HT-29 (cell line): ENCODE measurements at regions not wholly inside any gene's neighbourhood (a gene's known extent, or its start where the extent isn't known, plus 50 kb on each side); places are given as distances from the start of the nearest gene placed in this dataset.
"Not testable (repeated sequence)": the region's sequence is repeated elsewhere in the genome, so short reads cannot be mapped to it uniquely, and the experiment has no call there.

ENCODE experiments used
- DNase-seq: peaks from one replicate; pipeline ENCODE4 v3.0.0-alpha.2; 2015; ENCODE audit warnings: low spot score

DNA sequence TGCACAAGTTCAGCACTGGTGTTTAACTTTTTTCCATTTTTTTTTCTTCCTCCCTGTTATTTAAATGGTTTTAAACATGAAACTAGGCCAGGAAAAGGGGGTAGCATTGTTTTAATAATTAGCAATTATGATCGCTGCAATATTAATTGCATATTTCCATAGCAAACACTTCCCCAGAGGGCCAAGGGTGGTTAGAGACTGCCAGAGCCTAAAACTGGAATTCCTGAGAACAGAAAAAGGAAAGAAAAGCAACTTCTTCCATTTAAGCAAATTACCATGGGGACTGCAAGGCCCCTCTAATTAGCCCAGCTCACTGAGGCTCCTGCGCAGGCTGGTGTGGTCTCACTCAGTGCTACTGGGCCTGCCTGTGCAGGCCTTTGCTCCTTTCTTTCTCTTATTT, 201.5 kb downstream of the SMAD2 start:
- no peak for DNase-seq

DNA sequence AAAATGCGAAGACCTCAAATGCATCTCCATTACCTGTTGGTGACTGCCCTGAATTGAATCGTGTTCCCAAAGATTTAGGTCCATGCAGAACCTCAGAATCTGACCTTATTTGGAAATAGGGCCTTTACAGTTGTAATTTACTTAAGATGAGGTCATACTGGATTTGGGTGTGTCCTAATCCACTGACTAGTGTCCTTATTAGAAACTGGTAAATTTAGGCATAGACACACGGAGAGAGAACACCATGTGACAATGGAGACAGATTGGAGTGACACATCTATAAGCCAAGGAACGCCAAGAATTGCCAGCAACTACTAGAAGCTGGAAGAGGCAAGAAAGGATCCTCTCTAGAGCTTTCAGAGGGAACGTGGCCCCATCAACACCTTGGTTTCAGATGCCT, 203.1 kb downstream of the SMAD2 start:
- no peak for DNase-seq

- DNase-seq = no peak
These were observed 203.9 kb downstream of the SMAD2 start for GRCh38 chr18:47726550-47726949.

DNA sequence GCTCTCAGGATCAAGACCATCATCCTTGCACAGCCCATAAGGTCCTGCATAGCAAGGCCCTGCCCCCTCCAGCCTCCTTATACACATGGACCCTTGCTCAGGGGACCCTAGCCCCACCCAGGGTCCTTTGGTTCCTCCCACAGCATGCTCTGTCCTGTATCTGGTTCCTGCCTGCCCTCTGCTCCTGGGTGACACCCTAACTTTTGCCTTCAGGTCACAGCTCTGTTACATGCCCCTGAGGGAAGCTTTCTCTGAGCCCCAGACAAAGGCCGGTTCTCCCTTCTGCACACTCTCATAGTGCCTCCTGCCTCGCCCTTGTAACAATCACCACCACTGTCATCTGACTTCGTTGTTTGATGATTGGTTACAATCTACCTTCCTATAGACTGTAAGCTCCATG, 204.8 kb downstream of the SMAD2 start:
- no peak for DNase-seq

DNA sequence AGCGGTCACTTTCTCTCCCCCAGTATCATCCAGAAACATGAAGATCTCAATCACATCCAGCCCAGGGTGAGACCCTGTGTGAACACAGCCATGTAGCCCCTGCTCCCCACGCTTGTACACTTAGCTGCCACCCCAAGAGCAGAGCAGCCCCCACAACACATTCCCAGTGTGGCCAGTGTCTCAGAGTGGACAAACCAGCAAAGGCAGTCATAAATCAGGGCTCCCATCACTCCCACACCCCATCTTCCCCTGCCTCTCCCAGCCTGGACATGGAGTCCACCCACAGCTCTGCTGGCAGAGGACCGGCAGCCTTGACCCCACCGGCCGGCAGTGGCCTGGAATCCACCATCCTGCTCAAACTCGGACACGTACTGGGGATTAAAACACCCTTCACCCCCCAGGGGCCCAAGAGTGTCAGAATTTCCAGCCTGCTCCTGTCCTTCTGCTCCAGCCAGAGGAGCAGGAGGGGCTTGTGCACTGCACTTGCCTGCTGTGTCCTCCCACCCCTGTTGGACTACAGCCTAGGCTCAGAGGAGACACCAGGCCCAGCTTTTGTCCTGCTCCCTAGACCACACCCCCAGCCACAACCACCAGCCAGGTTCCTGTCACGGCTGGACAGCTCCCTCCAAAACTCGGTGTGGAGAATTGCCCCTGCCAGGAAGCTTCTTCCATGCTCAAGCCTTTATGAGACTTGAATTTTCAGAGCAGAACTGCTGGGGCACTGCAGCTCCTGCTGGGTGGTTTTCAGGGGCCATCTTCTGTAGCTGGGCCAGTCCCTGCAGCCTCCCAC, 206.1 kb downstream of the SMAD2 start:
- DNase-seq = no peak

DNA sequence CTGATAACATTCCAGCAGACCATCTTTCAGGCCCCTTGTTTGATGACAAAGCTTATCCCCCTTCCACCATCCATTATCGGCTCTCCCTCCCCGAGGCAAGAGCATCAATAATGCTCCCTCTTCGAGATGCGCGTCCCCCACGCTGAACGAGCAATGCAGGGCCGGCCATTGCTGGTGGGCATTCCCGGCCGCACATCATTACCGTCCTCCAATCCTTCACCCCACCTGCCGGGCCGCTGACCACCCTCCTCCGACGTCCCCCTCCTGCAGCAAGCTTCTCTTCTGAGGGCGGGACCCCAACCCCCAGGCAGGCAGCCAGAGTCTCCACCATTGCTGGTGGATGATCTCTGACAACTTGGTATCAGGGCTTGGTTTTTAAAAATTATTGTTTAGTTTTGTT, 208.6 kb downstream of the SMAD2 start:
- no peak for DNase-seq

- DNase-seq = no peak
These were observed 209.7 kb downstream of the SMAD2 start for GRCh38 chr18:47720741-47721140.

DNA sequence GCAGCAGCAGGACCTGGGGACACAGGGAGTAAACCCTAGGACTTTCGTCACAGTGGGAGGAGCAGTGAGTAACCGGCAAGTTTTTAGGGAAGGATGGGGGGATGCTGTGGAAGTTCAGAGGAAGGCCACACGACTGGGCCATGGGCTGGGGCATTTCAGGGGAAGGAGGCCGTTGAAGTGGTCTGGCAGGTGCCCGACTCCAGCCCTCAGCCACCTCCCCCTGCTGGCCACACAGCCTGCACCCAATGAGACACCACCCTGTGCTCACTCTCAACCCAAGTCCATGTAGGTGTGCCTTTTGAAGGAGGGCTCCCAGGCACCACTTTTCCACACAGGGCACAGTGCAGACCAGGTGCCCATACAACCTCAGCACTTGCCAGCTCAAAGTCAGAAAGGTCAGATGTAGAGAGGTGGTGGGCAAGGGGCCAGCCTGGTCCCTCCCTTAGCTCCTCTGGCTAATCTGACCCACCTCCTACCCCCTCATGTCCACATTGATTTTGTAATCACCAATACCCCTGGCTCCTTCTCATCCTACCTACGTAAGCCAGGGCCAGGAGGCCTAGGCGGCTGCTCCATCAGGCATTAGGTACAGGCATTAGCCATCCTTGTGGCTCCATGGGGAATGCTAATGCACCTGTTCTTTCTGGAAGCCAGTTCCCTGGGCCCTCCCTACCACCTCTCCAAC, 211.2 kb downstream of the SMAD2 start:
- DNase-seq = no peak

DNA sequence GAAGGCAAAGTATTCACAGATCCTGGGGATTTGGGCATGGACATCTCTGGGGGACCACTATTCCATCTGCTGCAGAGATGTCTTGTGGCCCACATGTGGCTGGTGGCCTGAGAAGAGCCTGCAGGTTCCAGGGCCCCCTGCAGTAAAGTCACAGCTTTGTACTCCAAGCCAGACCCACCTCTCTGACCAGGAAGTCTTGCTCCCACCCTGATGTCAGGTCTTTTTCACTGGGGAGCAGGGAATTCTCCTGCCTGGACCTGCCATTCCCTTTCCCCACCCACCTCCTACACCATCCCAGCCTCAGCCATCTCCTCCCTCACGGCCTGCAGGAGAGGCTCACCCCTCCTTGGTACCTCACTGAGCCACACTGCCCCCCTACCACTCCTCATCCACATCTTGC, 211.8 kb downstream of the SMAD2 start:
- no peak for DNase-seq

GRCh38 chr18:47717257-47717656, 213.2 kb downstream of the SMAD2 start:
- no peak for DNase-seq

DNA sequence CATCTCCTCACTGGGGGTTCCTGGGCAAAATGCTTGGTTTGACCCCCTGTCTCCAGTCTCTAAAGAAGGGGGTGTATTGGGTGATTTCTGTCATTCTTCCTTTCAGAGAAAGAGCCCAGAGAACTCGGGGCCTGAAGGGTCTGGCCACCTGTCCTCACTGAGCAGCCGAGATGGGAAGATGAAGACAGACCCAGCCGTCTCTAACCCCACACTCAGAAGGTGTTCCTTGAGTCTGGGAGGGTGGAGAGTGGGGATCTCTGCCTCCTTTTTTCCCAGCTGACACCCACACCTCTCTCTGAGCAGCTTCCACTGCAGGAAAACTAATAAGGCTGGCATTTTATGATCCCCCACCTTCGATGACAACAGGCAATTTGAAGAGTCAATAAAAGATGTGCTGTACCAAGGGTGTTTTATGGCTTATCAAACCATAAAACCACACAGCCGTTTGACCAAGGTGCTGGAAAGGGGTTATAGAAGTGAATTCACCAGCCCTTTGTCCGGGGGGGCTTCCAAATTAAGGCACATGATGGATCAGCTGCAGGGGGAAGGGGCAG, 213.8 kb downstream of the SMAD2 start:
- DNase-seq = no peak

- DNase-seq = no peak
These were observed 220.0 kb downstream of the SMAD2 start for GRCh38 chr18:47710451-47710850.

DNA sequence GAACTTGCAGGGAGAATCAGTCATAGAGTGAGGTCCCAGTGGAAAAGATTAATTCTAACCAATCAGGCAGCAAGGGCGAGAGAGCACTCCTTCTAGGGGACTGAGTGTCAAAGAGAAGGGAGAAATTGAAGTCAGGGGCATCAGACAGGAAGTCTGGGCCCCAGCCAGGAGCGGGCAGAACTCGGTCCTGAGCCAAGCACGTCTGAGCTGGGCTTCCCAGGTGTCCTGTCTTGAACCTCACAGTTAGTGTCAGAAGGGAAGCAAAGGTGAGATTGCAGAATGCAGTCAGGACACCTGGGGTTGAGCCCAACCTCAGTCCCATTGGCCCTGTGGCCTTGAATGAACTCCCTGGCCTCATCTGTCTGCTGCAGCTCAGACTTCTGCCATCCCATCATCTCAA, 220.9 kb downstream of the SMAD2 start:
- DNase-seq = no peak

- DNase-seq = no peak
These were observed 222.3 kb downstream of the SMAD2 start for GRCh38 chr18:47708206-47708605.

DNA sequence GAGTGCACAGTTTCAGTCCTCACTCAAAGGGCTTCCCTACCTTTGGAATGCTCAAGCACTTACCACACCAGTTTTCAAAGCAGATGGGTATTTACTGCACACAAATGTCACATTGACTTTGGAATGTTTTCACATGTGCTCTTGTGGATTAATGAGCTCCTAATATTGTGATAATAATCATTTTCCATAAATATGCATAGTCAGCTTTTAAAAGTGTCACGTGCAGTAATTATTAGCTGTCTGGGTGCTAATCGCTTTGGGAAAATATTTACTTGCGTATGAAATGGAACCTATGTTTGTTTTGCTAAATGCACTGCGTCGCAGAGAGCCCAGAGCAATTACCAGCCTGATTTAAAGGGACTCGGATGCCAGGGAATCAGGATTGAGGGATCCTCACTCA, 229.3 kb downstream of the SMAD2 start:
- no peak for DNase-seq

GRCh38 chr18:47696870-47697269, 233.6 kb downstream of the SMAD2 start:
- DNase-seq = no peak

- no peak for DNase-seq
These were observed 238.8 kb downstream of the SMAD2 start for GRCh38 chr18:47691611-47692010.

DNA sequence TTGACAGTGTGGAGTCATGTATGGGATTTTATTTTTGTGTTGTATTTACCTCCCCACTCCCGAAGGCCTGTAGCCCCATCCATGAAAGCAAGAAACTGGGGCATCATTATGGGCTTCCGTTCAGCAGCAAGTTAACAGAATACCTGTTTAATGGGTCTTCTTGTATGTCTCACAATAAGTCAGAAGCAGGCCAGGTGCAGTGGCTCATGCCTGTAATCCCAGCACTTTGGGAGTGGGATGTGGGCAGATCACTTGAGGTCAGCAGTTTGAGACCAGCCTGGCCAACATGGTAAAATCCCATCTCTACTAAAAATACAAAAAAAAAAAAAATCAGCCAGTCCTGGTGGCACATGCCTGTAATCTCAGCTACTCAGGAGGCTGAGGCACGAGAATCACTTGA, 239.7 kb downstream of the SMAD2 start:
- not testable (repeated sequence) for DNase-seq

- no peak for DNase-seq
These were observed 241.1 kb downstream of the SMAD2 start for GRCh38 chr18:47689371-47689770.

GRCh38 chr18:47686806-47687205, 243.7 kb downstream of the SMAD2 start:
- DNase-seq = no peak

DNA sequence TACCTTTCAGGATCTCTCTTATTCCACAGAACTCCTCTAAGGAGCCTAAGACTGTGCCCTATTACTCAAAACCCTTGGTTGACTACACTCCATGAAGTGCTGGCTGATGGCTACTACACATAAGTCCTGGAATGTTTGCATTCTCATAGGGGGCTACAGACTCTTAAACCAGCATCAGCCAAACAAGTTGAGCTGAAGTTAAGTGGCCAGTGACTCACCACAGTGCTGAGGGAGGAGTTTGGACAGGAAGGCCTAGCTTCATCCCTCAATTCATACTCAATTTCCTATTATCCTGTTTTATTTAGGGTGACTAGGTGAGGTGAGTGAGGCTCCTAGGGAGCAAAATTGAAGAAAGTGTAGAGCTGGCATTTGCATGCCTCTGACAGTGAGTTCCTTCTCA, 246.7 kb downstream of the SMAD2 start:
- DNase-seq = no peak

DNA sequence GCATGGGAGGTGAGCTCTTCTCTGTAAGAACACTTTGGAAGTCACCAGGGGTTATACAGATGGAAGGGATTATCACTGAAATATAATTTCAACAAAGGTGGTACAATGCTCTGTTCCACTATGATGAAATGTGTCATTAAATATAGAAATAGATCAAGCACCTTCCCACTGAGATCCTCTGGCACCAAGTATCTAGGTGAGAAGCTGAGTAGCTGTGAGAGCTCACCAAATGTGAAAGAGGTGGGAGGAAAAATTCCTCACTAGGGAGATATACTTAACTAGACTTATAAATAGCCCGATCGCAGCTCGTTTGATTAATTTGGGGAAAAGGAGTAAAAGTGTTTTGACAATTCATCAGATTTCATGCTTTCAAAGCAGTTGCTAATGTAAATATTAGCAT, 247.6 kb downstream of the SMAD2 start:
- DNase-seq = no peak

GRCh38 chr18:47680488-47680887, 250.0 kb downstream of the SMAD2 start:
- no peak for DNase-seq
